Uterus (tissue), 2 donors: ENCODE measurements at regions not wholly inside any gene's neighbourhood (a gene's known extent, or its start where the extent isn't known, plus 50 kb on each side); places are given as distances from the start of the nearest gene placed in this dataset.

Experiments
- CTCF ChIP-seq, 4 experiments: fragments of 200-600 bp in 2 of 4; fragments of 450-650 bp in 2 of 4; sonication (generic) in 2 of 4; IDR thresholded peaks; one replicate each; pipeline ENCODE4 v1.5.1; 2016 to 2019; ENCODE audit warnings: antibody characterized with exemption in 4 of 4, mild to moderate bottlenecking in 2 of 4, moderate library complexity in 1 of 4
- POLR2A ChIP-seq, 2 donors: fragments of 450-650 bp; IDR thresholded peaks; one replicate each; pipeline ENCODE4 v1.6.1; 2016; ENCODE audit warnings: antibody characterized with exemption in 2 of 2, mild to moderate bottlenecking in 1 of 2, moderate library complexity in 1 of 2

DNA sequence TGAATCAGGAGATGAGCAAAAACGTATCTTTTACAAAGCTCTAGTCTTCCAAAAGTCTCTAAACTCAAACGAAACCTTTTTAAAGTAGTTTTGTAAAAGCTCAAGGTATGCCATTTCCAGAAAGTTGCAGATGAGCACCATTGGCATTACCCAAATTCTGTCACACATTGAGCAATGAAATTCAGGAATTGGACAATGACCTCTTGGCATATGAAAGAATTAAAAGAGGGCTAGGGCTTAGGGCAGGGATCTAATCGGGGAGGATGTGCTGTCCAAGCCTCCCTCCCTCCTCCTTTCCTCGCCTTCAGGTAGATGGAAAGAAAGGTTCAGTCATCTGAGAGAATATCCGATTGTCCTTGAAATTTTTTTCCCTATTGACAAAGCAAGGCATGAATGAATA, 133.1 kb upstream of the CPNE4 start:
- TF ChIP-seq CTCF (IDR thresholded peaks at IDR 0.05) (no peak), POLR2A (IDR thresholded peaks at IDR 0.05) (no peak)
